NCI-H1930 (cell line): ENCODE measurements at regions not wholly inside any gene's neighbourhood (a gene's known extent, or its start where the extent isn't known, plus 50 kb on each side); places are given as distances from the start of the nearest gene placed in this dataset.
"Not testable (repeated sequence)": the region's sequence is repeated elsewhere in the genome, so short reads cannot be mapped to it uniquely, and the experiment has no call there.

ENCODE experiments used
- DNase-seq, 2 experiments: peaks; one replicate each; lab custom pipeline; 2025; lab: John Stamatoyannopoulos, UW

DNA sequence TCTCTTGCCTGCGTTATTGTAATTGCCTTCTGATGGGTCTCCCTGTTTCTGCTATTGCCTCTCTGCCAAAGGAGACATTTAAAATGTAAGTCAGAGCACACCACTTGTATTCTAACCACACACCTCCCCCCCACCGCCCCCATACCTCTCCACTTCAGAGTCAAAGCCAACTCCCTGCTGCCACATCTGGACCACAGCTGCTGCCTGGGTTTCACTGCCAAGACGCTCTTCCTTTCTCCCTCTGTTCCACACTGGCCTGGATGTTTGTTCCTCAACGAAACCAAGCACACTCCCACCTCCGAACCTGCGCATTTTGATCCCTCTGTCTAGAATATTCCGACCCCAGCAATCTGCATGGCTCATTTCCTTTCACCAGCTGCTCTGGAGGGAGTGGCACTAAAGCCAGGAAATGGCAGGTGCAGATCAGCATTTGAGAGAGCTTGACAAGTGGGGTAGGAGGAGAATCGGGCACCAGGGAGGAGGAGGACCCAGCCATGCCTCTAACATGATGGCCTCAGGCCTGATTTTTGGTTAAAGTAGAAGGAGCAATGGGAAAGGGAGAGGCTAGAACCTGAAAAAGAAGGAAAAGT, 92.4 kb upstream of the HS3ST2 start:
- no peak for DNase-seq

- DNase-seq, result not testable (repeated sequence)
These were observed 91.1 kb upstream of the HS3ST2 start for GRCh38 chr16:22722551-22723541.

GRCh38 chr16:22726868-22727267, 87.1 kb upstream of the HS3ST2 start:
- DNase-seq, result no peak

DNA sequence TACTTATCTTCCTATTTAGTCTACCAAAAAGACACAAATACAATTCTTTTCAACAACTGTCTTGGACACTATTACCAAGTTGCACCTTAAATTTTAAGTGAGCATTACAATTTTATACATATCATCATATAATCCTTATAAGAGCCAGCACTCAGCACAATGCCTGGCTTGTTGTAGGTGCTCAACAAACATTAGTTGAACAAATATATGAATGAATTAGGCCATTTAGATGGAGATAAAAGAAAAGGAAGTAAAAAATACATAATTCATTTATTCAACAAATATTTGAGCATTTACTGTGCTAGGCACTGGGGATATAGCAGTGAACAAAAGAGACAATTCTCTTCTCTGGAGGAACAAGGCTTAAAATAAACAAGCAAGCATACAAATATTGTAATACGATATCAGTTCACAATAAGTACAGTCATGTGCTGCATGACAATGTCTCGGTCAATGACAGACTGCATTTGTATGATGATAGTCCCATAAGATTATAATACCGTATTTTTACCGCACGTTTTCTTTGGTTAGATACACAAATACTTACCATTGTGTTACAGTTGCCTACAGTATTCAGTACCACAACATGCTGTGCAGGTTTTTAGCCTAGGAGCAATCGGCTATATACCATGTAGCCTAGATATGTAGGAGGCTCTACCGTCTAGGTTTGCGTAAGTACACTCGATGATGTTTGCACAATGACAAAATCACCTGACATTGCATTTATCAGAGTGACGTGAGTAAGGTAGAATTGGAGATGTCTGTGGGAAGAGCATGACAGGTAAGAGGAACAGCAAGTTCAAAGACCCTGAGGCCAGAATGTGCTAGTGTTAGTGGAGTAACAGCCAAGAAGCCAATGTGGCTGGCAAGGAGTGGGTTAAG, 86.4 kb upstream of the HS3ST2 start:
- DNase-seq, result no peak

- DNase-seq, result no peak
These were observed 85.7 kb upstream of the HS3ST2 start for GRCh38 chr16:22728167-22728836.

GRCh38 chr16:22732400-22732799, 81.6 kb upstream of the HS3ST2 start:
- DNase-seq, result no peak

- DNase-seq, result no peak
These were observed 81.0 kb upstream of the HS3ST2 start for GRCh38 chr16:22732959-22733358.

- no peak for DNase-seq
These were observed 79.6 kb upstream of the HS3ST2 start for GRCh38 chr16:22734368-22734767.

DNA sequence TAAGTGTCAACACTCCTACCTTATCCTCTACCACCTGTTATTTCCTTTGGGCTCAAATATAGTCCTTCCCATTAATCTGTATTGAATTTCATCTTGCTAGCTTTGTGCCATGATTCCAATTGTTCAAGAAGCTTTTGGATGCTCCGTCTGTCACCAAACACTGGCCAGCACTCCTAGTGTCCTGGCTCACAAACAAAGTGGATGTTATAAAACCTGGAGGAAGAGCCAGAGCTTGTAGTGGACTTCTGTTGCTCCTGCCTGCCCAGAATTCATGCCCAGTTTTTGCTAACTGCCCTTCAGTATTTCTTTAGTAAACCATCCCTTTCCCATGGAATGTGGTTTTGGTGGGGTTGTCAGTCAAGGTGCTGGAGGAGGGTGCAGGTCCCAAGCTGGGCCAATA, 77.2 kb upstream of the HS3ST2 start:
- DNase-seq, result no peak

- no peak for DNase-seq
These were observed 74.9 kb upstream of the HS3ST2 start for GRCh38 chr16:22739077-22739476.

DNA sequence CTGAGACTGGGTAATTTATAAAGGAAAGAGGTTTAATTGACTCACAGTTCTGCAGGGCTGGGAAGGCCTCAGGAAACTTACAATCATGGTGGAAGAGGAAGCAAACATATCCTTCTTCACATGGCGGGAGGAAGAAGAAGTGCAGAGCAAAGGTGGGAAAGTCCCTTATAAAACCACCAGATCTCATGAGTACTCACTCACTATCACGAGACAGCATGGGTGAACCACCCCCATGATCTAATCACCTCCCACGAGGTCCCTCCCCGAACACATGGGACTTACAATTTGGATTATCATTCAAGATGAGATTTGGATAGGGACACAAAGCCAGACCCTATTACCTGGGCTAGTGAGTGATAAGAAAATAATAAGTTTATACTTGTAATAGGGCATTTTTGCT, 70.6 kb upstream of the HS3ST2 start:
- DNase-seq, result no peak

- DNase-seq, result no peak
These were observed 62.8 kb upstream of the HS3ST2 start for GRCh38 chr16:22751104-22751667.

DNA sequence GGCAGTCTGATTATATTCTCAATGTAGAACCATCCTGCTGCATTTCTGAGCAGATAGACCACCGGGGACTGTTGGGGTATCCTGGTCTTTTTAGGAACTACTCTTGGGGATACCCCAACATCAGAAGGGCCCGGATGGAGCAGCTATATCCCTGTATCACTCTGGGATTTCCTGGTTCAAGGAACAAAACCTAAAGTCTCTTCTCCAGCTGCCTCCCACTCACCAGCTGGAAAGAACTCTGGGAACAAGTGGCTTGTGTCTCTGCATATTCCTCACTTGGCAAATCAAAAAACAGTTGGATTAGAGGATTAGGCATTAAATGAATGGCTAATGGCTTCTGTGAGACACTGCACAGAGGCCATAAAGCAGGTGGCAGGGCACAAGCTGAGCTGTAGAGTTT, 62.3 kb upstream of the HS3ST2 start:
- DNase-seq, result no peak

DNA sequence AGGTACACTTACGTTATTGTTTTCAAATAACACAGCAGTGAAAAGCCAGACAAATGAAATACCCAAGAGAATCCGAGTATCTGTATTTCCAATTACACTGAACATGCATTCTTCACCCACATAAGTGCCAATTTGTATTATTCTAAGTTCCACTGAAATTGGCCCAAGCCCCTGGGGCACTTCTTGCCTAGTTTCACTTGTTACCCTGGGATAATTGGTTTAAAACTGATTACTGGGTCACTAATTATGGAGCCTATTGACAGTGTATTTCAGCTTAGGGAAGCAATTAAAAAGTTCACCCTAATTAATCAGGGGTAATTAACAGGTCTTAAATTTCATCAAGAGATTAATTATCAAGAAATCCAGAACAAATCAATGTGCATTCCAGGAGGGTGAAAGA, 60.5 kb upstream of the HS3ST2 start:
- no peak for DNase-seq

GRCh38 chr16:22754577-22754976, 59.4 kb upstream of the HS3ST2 start:
- no peak for DNase-seq

DNA sequence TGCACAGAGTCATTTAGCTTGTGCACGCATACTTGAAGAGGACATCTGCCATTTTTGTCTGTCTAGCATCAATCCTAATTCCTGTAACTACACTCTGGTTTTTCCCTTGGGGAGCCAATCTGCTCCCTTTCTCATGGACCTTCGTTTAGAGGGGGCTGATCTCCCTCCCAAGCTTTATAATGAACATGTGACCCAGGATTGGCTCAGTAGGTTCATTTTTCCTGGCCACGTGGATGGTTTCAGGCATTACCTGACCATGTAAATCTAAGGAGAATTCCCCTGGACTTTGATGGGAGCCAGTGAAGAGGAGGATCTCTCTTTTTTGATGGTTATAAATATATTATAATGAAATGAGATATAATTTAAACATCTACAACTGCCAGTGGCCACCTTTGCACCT, 56.8 kb upstream of the HS3ST2 start:
- no peak for DNase-seq

GRCh38 chr16:22762486-22762885, 51.5 kb upstream of the HS3ST2 start:
- no peak for DNase-seq

DNA sequence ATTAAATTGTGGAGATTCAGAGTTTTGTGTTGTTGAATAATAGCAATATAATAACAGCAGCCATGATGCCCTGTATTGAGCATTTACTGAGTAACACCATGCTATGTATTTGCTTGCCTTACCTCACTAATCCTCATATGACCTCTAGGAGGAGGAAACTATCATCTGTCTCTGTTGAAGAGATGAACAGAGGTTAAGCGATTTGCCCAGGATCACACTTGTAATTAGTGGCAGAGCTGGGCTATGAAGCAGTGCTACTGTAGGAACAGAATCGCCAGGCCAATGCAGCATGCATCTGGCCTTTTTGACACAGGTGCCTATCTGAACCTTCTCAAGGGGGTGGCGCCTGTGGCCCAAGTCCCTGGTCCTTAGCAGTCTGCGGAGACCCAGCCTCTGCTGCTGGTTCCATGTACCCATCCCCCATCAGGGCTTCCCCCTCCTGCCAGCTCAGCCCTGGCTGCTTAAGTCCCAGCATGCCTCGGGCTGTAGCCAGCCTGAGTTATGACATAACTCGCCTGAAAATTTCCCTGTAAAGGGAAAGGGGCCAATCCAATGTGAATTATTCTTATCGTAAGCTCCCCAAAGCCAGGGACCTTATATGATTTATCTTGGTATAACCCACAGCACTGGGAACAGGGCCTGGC, 50.4 kb upstream of the HS3ST2 start:
- no peak for DNase-seq
